ENCODE measurements at regions not wholly inside any gene's neighbourhood (a gene's known extent, or its start where the extent isn't known, plus 50 kb on each side); places are given as distances from the start of the nearest gene placed in this dataset.

DNA sequence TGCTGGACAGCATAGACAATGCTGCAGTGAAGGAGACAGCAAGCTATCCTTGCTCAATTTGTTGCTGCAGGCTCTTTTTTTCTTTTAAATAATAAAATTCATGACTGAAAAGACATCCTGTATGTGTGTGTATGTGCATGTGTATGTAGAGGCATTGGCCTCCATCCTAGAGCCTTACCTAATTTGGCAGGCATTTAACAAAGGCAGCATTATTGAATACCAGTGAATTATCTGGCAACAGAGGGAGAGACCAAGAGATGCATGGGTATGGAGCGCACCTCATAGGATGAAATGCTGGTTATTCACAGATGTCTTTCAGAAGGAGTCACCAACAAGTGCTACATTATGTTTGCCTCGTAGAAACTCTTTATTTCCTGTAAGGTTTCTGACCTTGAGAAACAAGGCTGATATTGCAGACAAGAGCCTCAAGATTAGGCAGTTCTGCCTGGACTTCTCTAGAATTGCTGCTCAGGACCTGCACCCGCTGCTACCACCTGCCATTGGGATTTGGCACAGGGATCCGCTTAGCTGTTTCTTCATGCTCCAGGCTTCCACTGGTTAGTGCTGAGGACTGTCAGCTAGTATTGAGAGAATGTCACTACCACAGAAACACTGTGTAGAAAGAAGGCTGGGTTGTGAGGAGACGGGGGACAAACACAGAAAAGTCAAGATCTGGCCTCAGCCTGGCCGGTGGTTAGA lies 247.7 kb upstream of the RFX3 start:
- H3K4me3 ChIP-seq = no peak overlapping the region

DNA sequence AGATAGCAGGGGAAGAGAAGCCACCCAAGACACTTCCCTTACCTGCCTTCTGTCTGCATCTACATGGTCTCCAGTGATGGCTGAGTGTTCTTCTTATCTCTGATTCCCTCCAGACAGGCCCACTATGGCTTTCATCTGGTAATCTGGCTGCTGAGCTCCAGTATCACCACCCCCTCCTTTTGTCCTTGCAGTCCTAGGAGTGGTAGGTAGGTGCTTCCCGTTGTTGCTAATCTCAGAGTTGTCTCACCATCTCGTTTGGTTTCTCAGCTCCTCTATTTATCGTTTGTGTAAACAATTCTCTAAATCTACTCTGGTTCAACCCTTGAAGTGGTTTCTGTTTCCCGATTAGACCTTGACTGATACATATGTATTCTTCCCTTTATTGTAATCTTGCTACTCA lies 243.8 kb upstream of the RFX3 start:
- in situ Hi-C loops (cut with MboI; ENCODE audit: low sequenced_read_pairs in 4 of 4) = no loop called here
- TF ChIP-seq POLR2A (IDR thresholded peaks at IDR 0.05) (no peak), CTCF (IDR thresholded peaks at IDR 0.05 in 4 of 5, conservative IDR thresholded peaks at IDR 0.05 in 1 of 5) (no peak)
- Histone ChIP-seq H3K9me3 (no peaks in the 10 kb centered on the region), H3K27me3 (no peaks in the 10 kb centered on the region), H3K4me3 (no peak overlapping the region), H3K27ac (no peak overlapping the region), H3K4me1 (no peaks in the 10 kb centered on the region), H3K36me3 (no peaks in the 10 kb centered on the region)
- DNase-seq (no peak), ATAC-seq (no peak)
- intact Hi-C loops (cut with DNase I; ENCODE audit: low total_unique reads) = no loop called here

More for the DNA sequence above, 247.7 kb upstream of the RFX3 start:
- ATAC-seq (no peak), DNase-seq (no peak)
- no peaks in the 10 kb centered on the region for H3K4me1 ChIP-seq
- no peak for TF ChIP-seq CTCF (IDR thresholded peaks at IDR 0.05 in 4 of 5, conservative IDR thresholded peaks at IDR 0.05 in 1 of 5)
- no peaks in the 10 kb centered on the region for H3K27me3 ChIP-seq
- H3K36me3 ChIP-seq = no peaks in the 10 kb centered on the region
- H3K27ac ChIP-seq = no peak overlapping the region
- intact Hi-C loops (cut with DNase I; ENCODE audit: low total_unique reads) = no loop called here
- no peaks in the 10 kb centered on the region for H3K9me3 ChIP-seq
- in situ Hi-C loops (cut with MboI; ENCODE audit: low sequenced_read_pairs in 4 of 4) = no loop called here

- H3K4me3 ChIP-seq = no peak overlapping the region
- no peaks in the 10 kb centered on the region for H3K4me1 ChIP-seq
- H3K9me3 ChIP-seq = no peaks in the 10 kb centered on the region
- H3K27me3 ChIP-seq = no peaks in the 10 kb centered on the region
- H3K27ac ChIP-seq = no peak overlapping the region
- in situ Hi-C loops (cut with MboI; ENCODE audit: low sequenced_read_pairs in 4 of 4) (no loop called here), intact Hi-C loops (cut with DNase I; ENCODE audit: low total_unique reads) (no loop called here)
- DNase-seq = no peak
- ATAC-seq = no peak
- H3K36me3 ChIP-seq = no peaks in the 10 kb centered on the region
- TF ChIP-seq CTCF (IDR thresholded peaks at IDR 0.05 in 4 of 5, conservative IDR thresholded peaks at IDR 0.05 in 1 of 5) (no peak), POLR2A (IDR thresholded peaks at IDR 0.05) (no peak)
Observed at GRCh38 chr9:3768712-3769457, 243.1 kb upstream of the RFX3 start.

DNA sequence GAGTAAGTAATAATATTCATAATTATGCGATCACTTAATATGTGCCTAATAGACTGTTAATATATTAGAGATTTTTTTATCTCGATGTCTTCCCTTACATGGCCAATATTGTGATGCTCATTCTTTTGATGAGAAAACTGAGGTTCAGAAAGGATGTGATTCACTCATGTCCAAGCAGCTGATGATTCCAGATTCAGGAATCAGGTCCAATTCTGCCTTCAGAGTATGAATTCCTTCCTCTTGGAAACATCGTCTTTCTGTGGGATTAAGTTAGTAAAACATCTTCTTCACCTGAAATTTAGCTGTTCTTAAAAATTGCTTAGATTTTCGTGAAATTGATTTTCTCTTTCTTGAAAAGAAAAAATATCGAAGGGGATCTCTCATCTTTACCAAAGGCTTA lies 242.5 kb upstream of the RFX3 start:
- Histone ChIP-seq H3K36me3 (no peaks in the 10 kb centered on the region), H3K4me1 (no peaks in the 10 kb centered on the region), H3K4me3 (no peak overlapping the region), H3K27ac (no peak overlapping the region), H3K27me3 (no peaks in the 10 kb centered on the region), H3K9me3 (no peaks in the 10 kb centered on the region)
- intact Hi-C loops (cut with DNase I; ENCODE audit: low total_unique reads) (no loop called here), in situ Hi-C loops (cut with MboI; ENCODE audit: low sequenced_read_pairs in 4 of 4) (no loop called here)
- DNase-seq (no peak), ATAC-seq (no peak)
- TF ChIP-seq CTCF (IDR thresholded peaks at IDR 0.05 in 4 of 5, conservative IDR thresholded peaks at IDR 0.05 in 1 of 5) (no peak), POLR2A (IDR thresholded peaks at IDR 0.05) (no peak)

Data from gastrocnemius medialis (tissue), 4 donors.